NOMO-1 (cell line): ENCODE measurements at regions not wholly inside any gene's neighbourhood (a gene's known extent, or its start where the extent isn't known, plus 50 kb on each side); places are given as distances from the start of the nearest gene placed in this dataset.

ENCODE experiments used
- DNase-seq, 2 experiments: peaks; one replicate each; lab custom pipeline; 2025; ENCODE audit not compliant: unreplicated experiment in 2 of 2; lab: John Stamatoyannopoulos, UW

- no peak for DNase-seq
Observed at GRCh38 chr4:30268370-30268769, 451.8 kb upstream of the PCDH7 start.

GRCh38 chr4:30269850-30270249 is 450.3 kb upstream of the PCDH7 start:
- DNase-seq, result no peak

- DNase-seq, result no peak
Observed at GRCh38 chr4:30281986-30282385, 438.2 kb upstream of the PCDH7 start.

- no peak for DNase-seq
Observed at GRCh38 chr4:30283336-30283735, 436.8 kb upstream of the PCDH7 start.

GRCh38 chr4:30294295-30294694 is 425.9 kb upstream of the PCDH7 start:
- DNase-seq, result no peak

GRCh38 chr4:30295652-30296051 is 424.5 kb upstream of the PCDH7 start:
- DNase-seq, result no peak

- no peak for DNase-seq
Observed at GRCh38 chr4:30314001-30314400, 406.2 kb upstream of the PCDH7 start.

GRCh38 chr4:30330894-30331652 is 389.1 kb upstream of the PCDH7 start:
- DNase-seq, result no peak

GRCh38 chr4:30341731-30342130 is 378.4 kb upstream of the PCDH7 start:
- no peak for DNase-seq

- no peak for DNase-seq
Observed at GRCh38 chr4:30350288-30350687, 369.9 kb upstream of the PCDH7 start.

- no peak for DNase-seq
Observed at GRCh38 chr4:30354605-30355004, 365.6 kb upstream of the PCDH7 start.

- no peak for DNase-seq
Observed at GRCh38 chr4:30362436-30362835, 357.7 kb upstream of the PCDH7 start.

- no peak for DNase-seq
Observed at GRCh38 chr4:30370105-30370504, 350.1 kb upstream of the PCDH7 start.

- peak in 1 of 2 experiments; percentile 39 for DNase-seq
Observed at GRCh38 chr4:30380404-30380998, 339.7 kb upstream of the PCDH7 start.

- peak in 1 of 2 experiments; percentile 1 for DNase-seq
Observed at GRCh38 chr4:30385650-30386049, 334.5 kb upstream of the PCDH7 start.

- DNase-seq, result no peak
Observed at GRCh38 chr4:30386266-30386895, 333.8 kb upstream of the PCDH7 start.

GRCh38 chr4:30395902-30396301 is 324.3 kb upstream of the PCDH7 start:
- no peak for DNase-seq

- peak in 1 of 2 experiments; percentile 3 for DNase-seq
Observed at GRCh38 chr4:30396772-30397475, 323.2 kb upstream of the PCDH7 start.

- DNase-seq, result no peak
Observed at GRCh38 chr4:30399476-30399875, 320.7 kb upstream of the PCDH7 start.

- DNase-seq, result no peak
Observed at GRCh38 chr4:30402276-30402675, 317.9 kb upstream of the PCDH7 start.

GRCh38 chr4:30413915-30414314 is 306.3 kb upstream of the PCDH7 start:
- no peak for DNase-seq
